H1 (cell line): ENCODE measurements at regions not wholly inside any gene's neighbourhood (a gene's known extent, or its start where the extent isn't known, plus 50 kb on each side); places are given as distances from the start of the nearest gene placed in this dataset.

Source experiments
- CTCF ChIA-PET: fragments of 300-600 bp; sonication (Branson Sonifier 250); formaldehyde crosslinking; loops from one replicate; lab custom pipeline; 2021; ENCODE audit not compliant: partially characterized antibody; lab: Charles Lee
- POLR2A ChIA-PET: fragments of 300-600 bp; sonication (Branson Sonifier 250); formaldehyde crosslinking; loops from one replicate; lab custom pipeline; 2021; ENCODE audit warnings: inconsistent platforms; ENCODE audit not compliant: partially characterized antibody; lab: Charles Lee
- DNase-seq, 2 experiments: peaks; one replicate each; pipeline versions ENCODE4 v3.0.0 to v3.0.0-alpha.2; 2010 to 2022; ENCODE audit warnings: low spot score in 2 of 2, low read depth in 1 of 2, mixed read lengths in 1 of 2
- FAIRE-seq: peaks from 2 replicates; lab custom pipeline; 2011; peaks lifted over from hg19 to GRCh38; lab: Jason Lieb, UNC
- H2AFZ ChIP-seq: 2 replicates; pipeline ENCODE4 v1.8.1; 2012; ENCODE audit warnings: low read length, inconsistent platforms
- H2AK5ac ChIP-seq: 2 replicates; pipeline ENCODE4 v1.6.1; 2013; ENCODE audit warnings: low read depth, low read length
- H2BK120ac ChIP-seq: replicated peaks from 2 replicates; pipeline ENCODE3; 2013; ENCODE audit warnings: low read depth, low read length, inconsistent platforms
- H2BK12ac ChIP-seq: 2 replicates; pipeline ENCODE4 v1.6.1; 2013; ENCODE audit warnings: low read depth, low read length
- H2BK15ac ChIP-seq: 2 replicates; pipeline ENCODE4 v1.6.1; 2013; ENCODE audit warnings: low read length
- H2BK20ac ChIP-seq: 2 replicates; pipeline ENCODE4 v1.6.1; 2013; ENCODE audit warnings: low read length
- H2BK5ac ChIP-seq: 2 replicates; pipeline ENCODE4 v1.6.1; 2013; ENCODE audit warnings: low read depth, low read length
- H3K14ac ChIP-seq: 2 replicates; pipeline ENCODE4 v1.6.1; 2013; ENCODE audit warnings: inconsistent platforms; ENCODE audit not compliant: insufficient read length
- H3K18ac ChIP-seq: 2 replicates; pipeline ENCODE4 v1.6.1; 2013; ENCODE audit warnings: low read length; ENCODE audit errors: extremely low read depth
- H3K23ac ChIP-seq: 2 replicates; pipeline ENCODE4 v1.6.1; 2013; ENCODE audit warnings: inconsistent platforms; ENCODE audit not compliant: insufficient read length
- H3K23me2 ChIP-seq: 2 replicates; pipeline ENCODE4 v1.6.1; 2013; ENCODE audit warnings: low read depth, low read length
- H3K27ac ChIP-seq: 2 replicates; pipeline ENCODE4 v1.6.1; 2011; ENCODE audit warnings: low read depth, low read length, inconsistent platforms
- H3K27me3 ChIP-seq, 4 experiments: replicated peaks in 1 of 4; 1 replicate in 1 of 4; 2 replicates in 3 of 4; pipeline versions ENCODE4 v1.6.1 to v1.8.1; 2011 to 2013; ENCODE audit warnings: low read length in 3 of 4, mild to moderate bottlenecking in 3 of 4, inconsistent platforms in 2 of 4, mixed read lengths in 2 of 4, moderate library complexity in 1 of 4; ENCODE audit not compliant: control insufficient read depth in 3 of 4, insufficient read depth in 3 of 4; ENCODE audit errors: extremely low read depth in 1 of 4
- H3K36me3 ChIP-seq, 4 experiments: 2 replicates each; pipeline versions ENCODE4 v1.6.1 to v1.8.1; 2011 to 2013; ENCODE audit warnings: mild to moderate bottlenecking in 4 of 4, low read length in 3 of 4, moderate library complexity in 2 of 4, control low read depth in 1 of 4, inconsistent platforms in 1 of 4; ENCODE audit not compliant: insufficient read depth in 4 of 4, control insufficient read depth in 2 of 4
- H3K4ac ChIP-seq: replicated peaks from 2 replicates; pipeline ENCODE3; 2013; ENCODE audit warnings: low read length, low read depth, mixed read lengths, inconsistent platforms; ENCODE audit not compliant: insufficient read length
- H3K4me1 ChIP-seq, 4 experiments: replicated peaks in 1 of 4; 1 replicate in 1 of 4; 2 replicates in 3 of 4; pipeline versions ENCODE4 v1.6.1 to v1.8.1; 2011 to 2013; ENCODE audit warnings: low read length in 3 of 4, inconsistent platforms in 2 of 4, mixed read lengths in 1 of 4; ENCODE audit not compliant: insufficient read depth in 4 of 4, control insufficient read depth in 3 of 4
- H3K4me2 ChIP-seq, 2 experiments: 2 replicates each; pipeline versions ENCODE4 v1.6.1 to v1.8.1; 2011 to 2013; ENCODE audit warnings: low read depth in 2 of 2, low read length in 2 of 2, control low read depth in 1 of 2, inconsistent platforms in 1 of 2, mild to moderate bottlenecking in 1 of 2; ENCODE audit not compliant: insufficient read depth in 1 of 2
- H3K4me3 ChIP-seq, 4 experiments: fragments of 200-600, 300-600 bp in 1 of 4; sonication (generic), shearing (Covaris generic), sonication (Bioruptor Twin) in 1 of 4; 2 replicates each; pipeline versions ENCODE4 v1.5.1 to v1.8.1; 2011 to 2016; ENCODE audit warnings: low read length in 4 of 4, low read depth in 3 of 4, control low read depth in 2 of 4, inconsistent platforms in 2 of 4, mild to moderate bottlenecking in 2 of 4, mixed read lengths in 1 of 4, moderate library complexity in 1 of 4; ENCODE audit not compliant: insufficient read depth in 2 of 4; ENCODE audit errors: extremely low read depth in 1 of 4
- H3K56ac ChIP-seq: replicated peaks from 2 replicates; pipeline ENCODE3; 2013; ENCODE audit warnings: low read depth, mild to moderate bottlenecking, mixed read lengths, low read length, inconsistent platforms; ENCODE audit not compliant: insufficient read length
- H3K79me1 ChIP-seq: 2 replicates; pipeline ENCODE4 v1.6.1; 2013; ENCODE audit warnings: low read depth, low read length, control low read depth
- H3K79me2 ChIP-seq, 2 experiments: 2 replicates each; pipeline versions ENCODE4 v1.6.1 to v1.8.1; 2012 to 2013; ENCODE audit warnings: low read length in 2 of 2, mild to moderate bottlenecking in 2 of 2, inconsistent platforms in 1 of 2; ENCODE audit not compliant: insufficient read depth in 2 of 2, control insufficient read depth in 1 of 2
- H3K9ac ChIP-seq, 4 experiments: replicated peaks in 1 of 4; 1 replicate in 1 of 4; 2 replicates in 3 of 4; pipeline versions ENCODE4 v1.6.1 to v1.8.1; 2011 to 2013; ENCODE audit warnings: low read depth in 3 of 4, low read length in 3 of 4, control low read depth in 2 of 4, mild to moderate bottlenecking in 2 of 4, moderate library complexity in 2 of 4, inconsistent platforms in 1 of 4; ENCODE audit errors: extremely low read depth in 1 of 4
- H3K9me3 ChIP-seq, 2 experiments: 2 replicates each; pipeline versions ENCODE4 v1.6.1 to v1.8.1; 2012 to 2013; ENCODE audit warnings: mild to moderate bottlenecking in 2 of 2, moderate library complexity in 2 of 2, control low read depth in 1 of 2, inconsistent platforms in 1 of 2, low read depth in 1 of 2, low read length in 1 of 2, mixed read lengths in 1 of 2; ENCODE audit not compliant: insufficient read depth in 2 of 2
- H4K20me1 ChIP-seq, 2 experiments: replicated peaks in 1 of 2; 2 replicates each; pipeline versions ENCODE3 to v1.8.1; 2011 to 2013; ENCODE audit warnings: inconsistent platforms in 2 of 2, low read length in 2 of 2, mild to moderate bottlenecking in 1 of 2; ENCODE audit not compliant: insufficient read depth in 2 of 2, control insufficient read depth in 1 of 2
- H4K5ac ChIP-seq: 2 replicates; pipeline ENCODE4 v1.6.1; 2013; ENCODE audit warnings: low read length, low read depth, mixed read lengths, inconsistent platforms; ENCODE audit not compliant: insufficient read length
- H4K8ac ChIP-seq: 2 replicates; pipeline ENCODE4 v1.8.0; 2013; ENCODE audit warnings: mild to moderate bottlenecking, moderate library complexity, low read length, inconsistent platforms; ENCODE audit not compliant: insufficient read depth; ENCODE audit errors: extremely low read depth
- H4K91ac ChIP-seq: replicated peaks from 2 replicates; pipeline ENCODE3; 2013; ENCODE audit warnings: low read length, mixed read lengths, inconsistent platforms; ENCODE audit not compliant: insufficient read length
- EP300 ChIP-seq, 2 experiments: IDR thresholded peaks; 1 replicate in 1 of 2; 2 replicates in 1 of 2; pipeline ENCODE4 v1.6.1; 2011 to 2012; ENCODE audit warnings: low read depth in 2 of 2, low read length in 2 of 2, mild to moderate bottlenecking in 2 of 2, borderline replicate concordance in 1 of 2, inconsistent platforms in 1 of 2, moderate library complexity in 1 of 2
- MAFK ChIP-seq: IDR thresholded peaks from 2 replicates; pipeline ENCODE4 v1.6.1; 2012; ENCODE audit warnings: low read depth, mild to moderate bottlenecking, improper control_type of control experiment, low read length
- POLR2AphosphoS5 ChIP-seq: IDR thresholded peaks from 2 replicates; pipeline ENCODE4 v1.6.1; 2011; ENCODE audit warnings: low read depth, low read length
- WGBS, 2 experiments: shearing (Covaris generic) in 1 of 2; methylation state at CpG; one replicate each; pipeline versions ENCODE4 v1.1.6 to v1.1.7; 2013 to 2015; ENCODE audit warnings: low lambda C conversion rate in 2 of 2, mixed read lengths in 2 of 2, inconsistent platforms in 1 of 2, low coverage in 1 of 2, missing lambda C conversion rate in 1 of 2; ENCODE audit not compliant: insufficient replicate concordance in 2 of 2, insufficient coverage in 1 of 2, insufficient read length in 1 of 2; ENCODE audit errors: extremely low coverage in 1 of 2, missing lambda C conversion rate in 1 of 2; 5-methylcytosine and 5-hydroxymethylcytosine counted together

GRCh38 chr1:25120281-25120680, 112.0 kb downstream of the SYF2 start:
- H4K5ac ChIP-seq: no peak overlapping the region
- no peaks in the 10 kb centered on the region for H3K9me3 ChIP-seq
- CTCF ChIA-PET: interaction anchor here (0.6 to 6.5 kb wide), 5 partner anchors 20 to 188 kb away, joined by 3 to 50 read pairs (median 5); no protein-coding TSS in a partner anchor
- no peak overlapping the region for H2AFZ ChIP-seq
- no peak overlapping the region for H3K9ac ChIP-seq
- no peak overlapping the region for H3K14ac ChIP-seq
- no peak overlapping the region for H3K4me2 ChIP-seq
- H2AK5ac ChIP-seq: no peak overlapping the region
- H4K8ac ChIP-seq: no peak overlapping the region
- POLR2A ChIA-PET: no interaction called here
- no peak overlapping the region for H2BK120ac ChIP-seq
- H4K91ac ChIP-seq: no peak overlapping the region
- FAIRE-seq (no peak), DNase-seq (no peak)
- no peaks in the 10 kb centered on the region for H3K36me3 ChIP-seq
- no peak overlapping the region for H2BK5ac ChIP-seq
- H2BK20ac ChIP-seq: no peak overlapping the region
- H3K18ac ChIP-seq: no peak overlapping the region
- no peaks in the 10 kb centered on the region for H3K79me1 ChIP-seq
- H3K23ac ChIP-seq: no peak overlapping the region
- no peak overlapping the region for H3K56ac ChIP-seq
- no peaks in the 10 kb centered on the region for H4K20me1 ChIP-seq
- WGBS, 2 experiments: 83% methylated on average over 8 of the region's 8 CpGs; no CpG with 5 or more reads in 1 of the 2 experiments
- no peaks in the 10 kb centered on the region for H3K79me2 ChIP-seq
- H3K27ac ChIP-seq: no peak overlapping the region
- no peaks in the 10 kb centered on the region for H3K4me1 ChIP-seq
- H3K23me2 ChIP-seq: no peaks in the 10 kb centered on the region
- H2BK15ac ChIP-seq: no peak overlapping the region
- H3K27me3 ChIP-seq: no peaks in the 10 kb centered on the region
- TF ChIP-seq EP300 (IDR thresholded peaks at IDR 0.05; ENCODE audit: borderline replicate concordance in 1 of 2, low read depth in 2 of 2, low read length in 2 of 2): no peak
- TF ChIP-seq POLR2AphosphoS5: no peak
- TF ChIP-seq MAFK: no peak
- TF ChIP-seq, all 59 proteins: peak for 0
- H3K4me3 ChIP-seq: no peak overlapping the region
- H2BK12ac ChIP-seq: no peak overlapping the region
- H3K4ac ChIP-seq: no peak overlapping the region
